ENCODE measurements at regions not wholly inside any gene's neighbourhood (a gene's known extent, or its start where the extent isn't known, plus 50 kb on each side); places are given as distances from the start of the nearest gene placed in this dataset.

- DNase-seq (no peak), ATAC-seq (no peak)
- intact Hi-C loops (cut with DNase I): no loop called here
Observed at GRCh38 chr4:183022617-183023016, 76.4 kb upstream of the WWC2 start.

GRCh38 chr4:183017962-183018361, 81.1 kb upstream of the WWC2 start:
- Histone ChIP-seq H3K9me3 (no peaks in the 10 kb centered on the region), H3K4me3 (no peak overlapping the region), H3K27me3 (peaks cover 0 to 20% (median 4%) of the 10 kb centered on the region in 9 donors), H3K4me1 (no peaks in the 10 kb centered on the region), H3K36me3 (no peaks in the 10 kb centered on the region), H3K27ac (no peak overlapping the region)
- DNase-seq (no peak), ATAC-seq (no peak)
- TF ChIP-seq CTCF (IDR thresholded peaks at IDR 0.05) (no peak), POLR2A (IDR thresholded peaks at IDR 0.05) (no peak)
- 83 to 89% (median 88%) methylated on average over 6 of the region's 6 CpGs for WGBS, 4 donors
- intact Hi-C loops (cut with DNase I): no loop called here

More at GRCh38 chr4:183022617-183023016, 76.4 kb upstream of the WWC2 start:
- no peaks in the 10 kb centered on the region for H3K9me3 ChIP-seq
- no peak overlapping the region for H3K4me3 ChIP-seq
- H3K27me3 ChIP-seq: peaks cover 0 to 4% (median 0%) of the 10 kb centered on the region in 9 donors
- WGBS, 4 donors: 91 to 96% (median 93%) methylated on average over 8 of the region's 8 CpGs
- TF ChIP-seq POLR2A (IDR thresholded peaks at IDR 0.05) (no peak), CTCF (IDR thresholded peaks at IDR 0.05) (no peak)
- no peak overlapping the region for H3K27ac ChIP-seq
- H3K36me3 ChIP-seq: no peaks in the 10 kb centered on the region
- no peaks in the 10 kb centered on the region for H3K4me1 ChIP-seq

GRCh38 chr4:183014361-183015084, 84.5 kb upstream of the WWC2 start:
- DNase-seq: peak in 1 of 5 donors; percentile 34
- H3K27me3 ChIP-seq: peaks cover 0 to 45% (median 19%) of the 10 kb centered on the region in 9 donors
- TF ChIP-seq CTCF (IDR thresholded peaks at IDR 0.05) (no peak), POLR2A (IDR thresholded peaks at IDR 0.05) (no peak)
- intact Hi-C loops (cut with DNase I): no loop called here
- H3K4me1 ChIP-seq: no peaks in the 10 kb centered on the region
- no peaks in the 10 kb centered on the region for H3K9me3 ChIP-seq
- H3K27ac ChIP-seq: no peak overlapping the region
- ATAC-seq: peak in 1 of 4 donors; percentile 42
- H3K36me3 ChIP-seq: no peaks in the 10 kb centered on the region
- WGBS, 4 donors: 51 to 57% (median 51%) methylated on average over 15 of the region's 15 CpGs
- no peak overlapping the region for H3K4me3 ChIP-seq

- DNase-seq (no peak), ATAC-seq (no peak)
- Histone ChIP-seq H3K9me3 (no peaks in the 10 kb centered on the region), H3K4me3 (no peak overlapping the region), H3K27ac (no peak overlapping the region), H3K36me3 (no peaks in the 10 kb centered on the region), H3K27me3 (peaks cover 0 to 54% (median 17%) of the 10 kb centered on the region in 9 donors), H3K4me1 (no peaks in the 10 kb centered on the region)
- 67 to 93% (median 87%) methylated on average over 10 of the region's 10 CpGs for WGBS, 4 donors
- no peak for TF ChIP-seq POLR2A (IDR thresholded peaks at IDR 0.05)
- no peak for TF ChIP-seq CTCF (IDR thresholded peaks at IDR 0.05)
- intact Hi-C loops (cut with DNase I): no loop called here
Observed at GRCh38 chr4:183013730-183014002, 85.4 kb upstream of the WWC2 start.
